Fibroblast of pulmonary artery (primary cell): ENCODE measurements at regions not wholly inside any gene's neighbourhood (a gene's known extent, or its start where the extent isn't known, plus 50 kb on each side); places are given as distances from the start of the nearest gene placed in this dataset.
"Not testable (repeated sequence)": the region's sequence is repeated elsewhere in the genome, so short reads cannot be mapped to it uniquely, and the experiment has no call there.

ENCODE experiments used
- DNase-seq: peaks from one replicate; pipeline ENCODE4 v3.0.0-alpha.2; 2010; ENCODE audit warnings: low read depth
- H3K4me3 ChIP-seq: replicated peaks from 2 replicates; pipeline ENCODE4 v1.5.1; 2011; ENCODE audit warnings: low read depth, mild to moderate bottlenecking, control low read depth, low read length, moderate library complexity
- TF ChIP-seq, protein P1 (sequence below): IDR thresholded peaks from 2 replicates; pipeline ENCODE4 v1.5.1; 2011; ENCODE audit warnings: mild to moderate bottlenecking, control low read depth, low read length, inconsistent platforms; ENCODE audit errors: missing control alignments

DNA sequence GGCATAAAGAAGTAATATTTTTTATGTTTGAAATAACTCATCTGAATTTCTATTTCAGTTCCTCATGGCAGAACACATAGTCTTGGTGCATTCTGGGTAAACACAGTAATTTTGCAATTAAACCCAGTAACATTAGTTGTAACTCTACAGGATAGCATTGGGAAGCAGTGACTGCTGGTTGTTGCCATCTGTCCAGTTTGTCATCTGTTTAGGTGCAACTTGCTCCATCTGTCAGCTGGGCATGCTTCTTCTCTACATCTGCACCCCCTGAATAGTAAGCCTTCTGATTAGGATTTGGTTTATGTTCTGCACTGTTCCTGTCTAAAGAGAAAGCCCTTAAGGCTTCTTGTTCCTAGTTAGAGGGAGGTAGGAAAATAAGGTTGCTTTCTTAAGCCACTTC lies 63.5 kb upstream of the CSNK1A1L start:
- H3K4me3 ChIP-seq: no peak overlapping the region
- TF ChIP-seq, protein P1, sequence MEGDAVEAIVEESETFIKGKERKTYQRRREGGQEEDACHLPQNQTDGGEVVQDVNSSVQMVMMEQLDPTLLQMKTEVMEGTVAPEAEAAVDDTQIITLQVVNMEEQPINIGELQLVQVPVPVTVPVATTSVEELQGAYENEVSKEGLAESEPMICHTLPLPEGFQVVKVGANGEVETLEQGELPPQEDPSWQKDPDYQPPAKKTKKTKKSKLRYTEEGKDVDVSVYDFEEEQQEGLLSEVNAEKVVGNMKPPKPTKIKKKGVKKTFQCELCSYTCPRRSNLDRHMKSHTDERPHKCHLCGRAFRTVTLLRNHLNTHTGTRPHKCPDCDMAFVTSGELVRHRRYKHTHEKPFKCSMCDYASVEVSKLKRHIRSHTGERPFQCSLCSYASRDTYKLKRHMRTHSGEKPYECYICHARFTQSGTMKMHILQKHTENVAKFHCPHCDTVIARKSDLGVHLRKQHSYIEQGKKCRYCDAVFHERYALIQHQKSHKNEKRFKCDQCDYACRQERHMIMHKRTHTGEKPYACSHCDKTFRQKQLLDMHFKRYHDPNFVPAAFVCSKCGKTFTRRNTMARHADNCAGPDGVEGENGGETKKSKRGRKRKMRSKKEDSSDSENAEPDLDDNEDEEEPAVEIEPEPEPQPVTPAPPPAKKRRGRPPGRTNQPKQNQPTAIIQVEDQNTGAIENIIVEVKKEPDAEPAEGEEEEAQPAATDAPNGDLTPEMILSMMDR: no peak
- no peak for DNase-seq

- TF ChIP-seq, protein P1: no peak
- no peak for DNase-seq
- H3K4me3 ChIP-seq: no peak overlapping the region
Measured at GRCh38 chr13:37168151-37168550, 62.7 kb upstream of the CSNK1A1L start.

DNA sequence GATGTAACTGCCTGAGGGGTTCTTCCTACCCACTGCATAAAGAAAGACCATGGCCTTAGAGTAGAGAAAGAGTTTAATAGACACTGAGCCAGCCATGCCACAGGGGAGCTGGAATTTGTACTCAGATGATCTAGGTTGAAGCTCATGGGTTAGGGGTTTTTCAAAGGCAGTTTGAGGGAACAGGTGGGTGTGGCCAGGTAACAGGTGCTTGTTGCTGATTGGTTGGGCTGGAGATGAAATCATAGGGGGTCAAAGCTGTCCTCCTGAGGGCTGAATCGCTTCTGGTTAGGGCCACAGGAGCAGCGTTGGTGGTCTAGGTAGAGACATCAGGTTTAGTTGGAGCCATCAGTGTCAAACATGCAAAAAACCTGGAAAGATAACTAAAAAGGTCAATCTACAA lies 59.2 kb upstream of the CSNK1A1L start:
- TF ChIP-seq, protein P1: no peak
- no peak for DNase-seq
- H3K4me3 ChIP-seq: no peak overlapping the region

GRCh38 chr13:37163641-37164265 lies 58.3 kb upstream of the CSNK1A1L start:
- TF ChIP-seq, protein P1: no peak
- no peak overlapping the region for H3K4me3 ChIP-seq
- no peak for DNase-seq

- H3K4me3 ChIP-seq: no peak overlapping the region
- no peak for DNase-seq
- TF ChIP-seq, protein P1: no peak
Measured at GRCh38 chr13:37158481-37158880, 53.0 kb upstream of the CSNK1A1L start.

DNA sequence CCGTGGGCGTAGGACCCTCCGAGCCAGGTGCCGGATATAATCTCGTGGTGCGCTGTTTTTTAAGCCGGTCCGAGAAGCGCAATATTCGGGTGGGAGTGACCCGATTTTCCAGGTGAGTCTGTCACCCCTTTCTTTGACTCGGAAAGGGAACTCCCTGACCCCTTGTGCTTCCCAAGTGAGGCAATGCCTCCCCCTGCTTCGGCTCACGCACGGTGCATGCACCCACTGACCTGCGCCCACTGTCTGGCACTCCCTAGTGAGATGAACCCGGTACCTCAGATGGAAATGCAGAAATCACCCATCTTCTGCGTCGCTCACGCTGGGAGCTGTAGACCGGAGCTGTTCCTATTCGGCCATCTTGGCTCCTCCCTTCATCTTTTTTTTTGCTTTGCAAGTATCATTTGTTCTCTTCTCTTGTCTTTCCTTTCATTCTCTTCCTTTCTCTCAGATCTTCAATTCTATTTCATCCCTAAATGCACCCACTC lies 50.2 kb upstream of the CSNK1A1L start:
- DNase-seq, H3K4me3 ChIP-seq: not testable (repeated sequence)
